AG04449 (cell line): ENCODE measurements at regions not wholly inside any gene's neighbourhood (a gene's known extent, or its start where the extent isn't known, plus 50 kb on each side); places are given as distances from the start of the nearest gene placed in this dataset.
"Not testable (repeated sequence)": the region's sequence is repeated elsewhere in the genome, so short reads cannot be mapped to it uniquely, and the experiment has no call there.

Source experiments
- CTCF ChIA-PET: fragments of 350-600 bp; formaldehyde crosslinking; extraction: SDS; loops from one replicate; lab custom pipeline; 2021; ENCODE audit warnings: antibody characterized with exemption; lab: Yijun Ruan, JAX
- POLR2A ChIA-PET: fragments of 400-600, 350-600 bp; formaldehyde crosslinking; extraction: SDS; loops from one replicate; lab custom pipeline; 2020; ENCODE audit warnings: antibody characterized with exemption, inconsistent platforms; lab: Yijun Ruan, JAX
- DNase-seq: peaks from one replicate; pipeline ENCODE4 v3.0.0-alpha.2; 2010; ENCODE audit warnings: low read depth, low spot score
- H3K4me3 ChIP-seq: 2 replicates; pipeline ENCODE4 v1.5.1; 2011; ENCODE audit warnings: low read depth, mild to moderate bottlenecking, control low read depth, low read length
- CTCF ChIP-seq: IDR thresholded peaks from one replicate; pipeline ENCODE4 v1.5.1; 2011; ENCODE audit warnings: mild to moderate bottlenecking, moderate library complexity, low read length, control low read depth, inconsistent platforms; ENCODE audit not compliant: insufficient read depth; ENCODE audit errors: missing control alignments

GRCh38 chr2:130258356-130258755 lies 60.1 kb upstream of the TUBA3E start:
- POLR2A ChIA-PET = no interaction called here
- TF ChIP-seq CTCF = no peak
- H3K4me3 ChIP-seq = no peak overlapping the region
- CTCF ChIA-PET = no interaction called here
- DNase-seq = no peak

GRCh38 chr2:130252880-130253645 lies 54.8 kb upstream of the TUBA3E start:
- CTCF ChIA-PET = no interaction called here
- no peak for DNase-seq
- TF ChIP-seq CTCF = no peak
- H3K4me3 ChIP-seq = peak overlapping the region; percentile 18
- POLR2A ChIA-PET = interaction anchor here (1.0 kb wide), 1 partner anchor 76 kb away, joined by 3 read pairs; no protein-coding TSS in a partner anchor

- DNase-seq = no peak
- CTCF ChIA-PET = no interaction called here
- H3K4me3 ChIP-seq = no peak overlapping the region
- POLR2A ChIA-PET = no interaction called here
- no peak for TF ChIP-seq CTCF
These were observed 53.8 kb upstream of the TUBA3E start for GRCh38 chr2:130251873-130252620.

- H3K4me3 ChIP-seq = no peak overlapping the region
- DNase-seq = no peak
- ChIA-PET POLR2A (no interaction called here), CTCF (no interaction called here)
- TF ChIP-seq CTCF = no peak
These were observed 53.3 kb upstream of the TUBA3E start for GRCh38 chr2:130251535-130251872.

- CTCF ChIA-PET, H3K4me3 ChIP-seq, DNase-seq, POLR2A ChIA-PET: not testable (repeated sequence)
These were observed 50.1 kb upstream of the TUBA3E start for GRCh38 chr2:130248355-130248754.
